ENCODE measurements at regions not wholly inside any gene's neighbourhood (a gene's known extent, or its start where the extent isn't known, plus 50 kb on each side); places are given as distances from the start of the nearest gene placed in this dataset.

DNA sequence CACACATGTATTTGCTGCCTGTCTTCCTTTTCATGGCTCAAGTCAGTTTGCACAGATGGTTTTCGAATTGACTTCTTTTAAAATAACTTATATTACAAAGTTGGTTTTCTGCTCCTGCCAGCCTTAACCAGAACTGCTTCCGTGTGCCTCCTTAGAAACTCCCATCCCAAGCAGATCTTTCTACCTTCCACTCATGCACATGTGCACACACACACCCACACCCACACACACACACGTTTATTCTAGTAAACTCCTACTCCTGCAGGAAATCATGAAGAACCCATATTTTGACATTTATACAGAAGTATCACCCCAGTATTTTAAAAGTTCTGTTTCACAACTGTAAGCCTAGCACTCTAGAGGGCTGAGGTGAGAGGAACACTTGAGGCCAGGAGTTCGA, 329.5 kb upstream of the SOX9 start:
- H3K4me3 ChIP-seq: no peak overlapping the region
- H3K27me3 ChIP-seq: no peaks in the 10 kb centered on the region
- 40% methylated on average over 4 of the region's 4 CpGs for WGBS (ENCODE audit: insufficient coverage, low coverage, low lambda C conversion rate, missing lambda C conversion rate)
- H3K9me3 ChIP-seq: no peaks in the 10 kb centered on the region
- H3K27ac ChIP-seq: no peak overlapping the region
- TF ChIP-seq, protein P1, sequence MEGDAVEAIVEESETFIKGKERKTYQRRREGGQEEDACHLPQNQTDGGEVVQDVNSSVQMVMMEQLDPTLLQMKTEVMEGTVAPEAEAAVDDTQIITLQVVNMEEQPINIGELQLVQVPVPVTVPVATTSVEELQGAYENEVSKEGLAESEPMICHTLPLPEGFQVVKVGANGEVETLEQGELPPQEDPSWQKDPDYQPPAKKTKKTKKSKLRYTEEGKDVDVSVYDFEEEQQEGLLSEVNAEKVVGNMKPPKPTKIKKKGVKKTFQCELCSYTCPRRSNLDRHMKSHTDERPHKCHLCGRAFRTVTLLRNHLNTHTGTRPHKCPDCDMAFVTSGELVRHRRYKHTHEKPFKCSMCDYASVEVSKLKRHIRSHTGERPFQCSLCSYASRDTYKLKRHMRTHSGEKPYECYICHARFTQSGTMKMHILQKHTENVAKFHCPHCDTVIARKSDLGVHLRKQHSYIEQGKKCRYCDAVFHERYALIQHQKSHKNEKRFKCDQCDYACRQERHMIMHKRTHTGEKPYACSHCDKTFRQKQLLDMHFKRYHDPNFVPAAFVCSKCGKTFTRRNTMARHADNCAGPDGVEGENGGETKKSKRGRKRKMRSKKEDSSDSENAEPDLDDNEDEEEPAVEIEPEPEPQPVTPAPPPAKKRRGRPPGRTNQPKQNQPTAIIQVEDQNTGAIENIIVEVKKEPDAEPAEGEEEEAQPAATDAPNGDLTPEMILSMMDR (IDR thresholded peaks at IDR 0.05): no peak
- TF ChIP-seq POLR2A (IDR thresholded peaks at IDR 0.05): no peak
- H3K4me1 ChIP-seq: no peaks in the 10 kb centered on the region
- ATAC-seq (no peak), DNase-seq (no peak)
- no peaks in the 10 kb centered on the region for H3K36me3 ChIP-seq
- intact Hi-C loops (cut with DNase I): no loop called here

DNA sequence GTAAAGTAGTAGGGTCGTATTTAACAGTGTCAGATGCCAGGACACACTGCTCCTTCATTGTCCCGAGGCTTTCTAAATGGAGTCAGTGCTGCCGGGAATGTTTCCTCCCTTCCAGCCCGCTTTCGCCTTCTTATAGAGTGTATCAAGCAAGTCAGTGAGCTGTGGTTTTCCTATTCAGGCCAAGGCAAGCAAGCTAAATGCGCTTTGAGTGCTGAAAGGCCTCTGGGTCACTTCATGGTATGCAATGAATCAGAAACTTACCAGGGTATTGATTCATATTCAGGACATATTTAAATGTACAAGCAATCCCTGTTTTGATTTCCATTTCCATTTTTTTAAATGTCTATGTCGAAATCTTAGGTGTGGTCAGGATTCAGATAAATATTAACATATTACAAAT, 327.9 kb upstream of the SOX9 start:
- no peak for DNase-seq
- WGBS (ENCODE audit: insufficient coverage, low coverage, low lambda C conversion rate, missing lambda C conversion rate): 56% methylated on average over 7 of the region's 7 CpGs

DNA sequence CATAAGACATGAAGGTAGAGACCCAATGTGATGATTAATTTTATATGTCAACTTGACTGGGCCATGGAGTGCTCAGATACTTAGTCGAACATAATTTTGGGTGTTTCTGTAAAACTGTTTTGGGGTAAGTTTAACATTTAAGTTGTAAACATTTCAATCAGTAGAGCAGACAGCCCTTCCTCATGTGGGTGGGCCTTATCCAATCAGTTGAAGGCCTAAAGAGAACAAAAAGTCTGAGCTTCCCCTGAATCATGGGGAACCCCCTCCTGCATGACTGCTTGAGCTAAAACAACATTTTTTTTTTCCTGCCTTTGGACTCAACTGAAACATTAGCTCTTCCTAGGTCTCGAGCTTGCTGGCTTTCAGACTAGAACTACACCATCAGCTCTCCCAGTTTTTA, 327.3 kb upstream of the SOX9 start:
- Histone ChIP-seq H3K9me3 (no peaks in the 10 kb centered on the region), H3K36me3 (no peaks in the 10 kb centered on the region), H3K4me3 (no peak overlapping the region), H3K27me3 (no peaks in the 10 kb centered on the region), H3K27ac (no peak overlapping the region), H3K4me1 (no peaks in the 10 kb centered on the region)
- intact Hi-C loops (cut with DNase I): no loop called here
- no peak for ATAC-seq
- 88% methylated on average over 2 of the region's 2 CpGs for WGBS (ENCODE audit: insufficient coverage, low coverage, low lambda C conversion rate, missing lambda C conversion rate)
- DNase-seq: no peak
- no peak for TF ChIP-seq POLR2A (IDR thresholded peaks at IDR 0.05)
- TF ChIP-seq, protein P1 (IDR thresholded peaks at IDR 0.05): no peak

More for the DNA sequence above, 327.9 kb upstream of the SOX9 start:
- Histone ChIP-seq H3K36me3 (no peaks in the 10 kb centered on the region), H3K27me3 (no peaks in the 10 kb centered on the region), H3K4me1 (no peaks in the 10 kb centered on the region), H3K27ac (no peak overlapping the region), H3K4me3 (no peak overlapping the region), H3K9me3 (no peaks in the 10 kb centered on the region)
- intact Hi-C loops (cut with DNase I): no loop called here
- TF ChIP-seq, protein P1 (IDR thresholded peaks at IDR 0.05): no peak
- no peak for TF ChIP-seq POLR2A (IDR thresholded peaks at IDR 0.05)
- ATAC-seq: no peak

DNA sequence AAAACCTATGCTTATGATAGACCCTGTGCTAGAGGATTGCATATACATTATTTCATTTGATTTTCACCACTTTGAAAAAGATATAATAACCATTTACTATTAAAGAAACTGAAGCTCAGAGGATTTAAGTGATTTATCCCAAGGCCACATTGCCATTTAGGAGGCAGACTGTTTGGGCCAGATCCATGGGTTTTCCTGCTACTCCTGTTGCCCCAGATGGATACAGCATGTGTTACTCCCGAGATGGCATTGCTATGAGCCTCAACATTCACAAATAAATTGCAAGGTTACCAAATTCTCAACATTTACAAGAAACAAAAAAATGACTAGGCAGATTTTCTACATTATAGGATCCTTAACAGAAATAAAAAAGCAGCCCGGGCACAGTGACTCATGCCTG, 322.1 kb upstream of the SOX9 start:
- intact Hi-C loops (cut with DNase I): no loop called here
- Histone ChIP-seq H3K4me3 (no peak overlapping the region), H3K4me1 (no peaks in the 10 kb centered on the region), H3K9me3 (no peaks in the 10 kb centered on the region), H3K27me3 (no peaks in the 10 kb centered on the region), H3K27ac (no peak overlapping the region), H3K36me3 (no peaks in the 10 kb centered on the region)
- ATAC-seq: no peak
- 75% methylated on average over 2 of the region's 2 CpGs for WGBS (ENCODE audit: insufficient coverage, low coverage, low lambda C conversion rate, missing lambda C conversion rate)
- no peak for DNase-seq
- TF ChIP-seq, protein P1 (IDR thresholded peaks at IDR 0.05): no peak
- no peak for TF ChIP-seq POLR2A (IDR thresholded peaks at IDR 0.05)

DNA sequence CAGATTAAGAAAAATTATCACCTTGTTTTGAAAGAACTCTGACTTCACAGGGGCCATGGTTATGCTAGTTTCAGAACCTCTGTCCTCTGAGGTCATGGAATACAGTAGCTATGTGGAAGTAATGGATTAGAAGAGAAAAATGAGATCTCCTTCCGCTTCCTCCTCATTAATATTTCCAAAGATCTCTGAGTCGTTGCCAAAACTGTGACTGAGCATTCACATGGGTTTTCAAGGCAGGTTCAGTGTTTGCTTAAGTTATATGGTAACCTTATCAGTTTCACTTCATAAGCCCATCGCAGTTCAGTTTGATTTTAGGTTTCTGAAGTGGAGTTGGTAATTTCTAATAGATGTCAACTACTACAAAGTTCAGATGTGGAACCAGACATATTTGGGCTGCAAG, 321.2 kb upstream of the SOX9 start:
- DNase-seq (no peak), ATAC-seq (no peak)
- 55% methylated on average over 3 of the region's 3 CpGs for WGBS (ENCODE audit: insufficient coverage, low coverage, low lambda C conversion rate, missing lambda C conversion rate)
- Histone ChIP-seq H3K4me3 (no peak overlapping the region), H3K4me1 (no peaks in the 10 kb centered on the region), H3K27me3 (no peaks in the 10 kb centered on the region), H3K9me3 (no peaks in the 10 kb centered on the region), H3K27ac (no peak overlapping the region), H3K36me3 (no peaks in the 10 kb centered on the region)
- intact Hi-C loops (cut with DNase I): no loop called here
- no peak for TF ChIP-seq POLR2A (IDR thresholded peaks at IDR 0.05)
- TF ChIP-seq, protein P1 (IDR thresholded peaks at IDR 0.05): no peak
